ENCODE measurements at regions not wholly inside any gene's neighbourhood (a gene's known extent, or its start where the extent isn't known, plus 50 kb on each side); places are given as distances from the start of the nearest gene placed in this dataset.

GRCh38 chr1:55951291-55951690 lies 628.1 kb downstream of the PLPP3 start:
- no peaks in the 10 kb centered on the region for H3K79me2 ChIP-seq (ENCODE audit: control insufficient read depth in 1 of 2, insufficient read depth in 2 of 2, low read length in 2 of 2)
- H3K36me3 ChIP-seq (ENCODE audit: control insufficient read depth in 2 of 4, insufficient read depth in 4 of 4, low read length in 3 of 4): no peaks in the 10 kb centered on the region
- H3K4ac ChIP-seq (replicated peaks; ENCODE audit: insufficient read length, low read depth, low read length): no peak overlapping the region
- ChIA-PET POLR2A (ENCODE audit: partially characterized antibody) (no interaction called here), CTCF (ENCODE audit: partially characterized antibody) (no interaction called here)
- H2BK20ac ChIP-seq (ENCODE audit: low read length): no peak overlapping the region
- H4K5ac ChIP-seq (ENCODE audit: insufficient read length, low read depth, low read length): no peak overlapping the region
- H4K91ac ChIP-seq (replicated peaks; ENCODE audit: insufficient read length, low read length): no peak overlapping the region
- H3K9ac ChIP-seq (replicated peaks in 1 of 4; ENCODE audit: extremely low read depth in 1 of 4, low read depth in 3 of 4, low read length in 3 of 4): no peak overlapping the region
- 95% methylated on average over 3 of the region's 3 CpGs; no CpG with 5 or more reads in 1 of the 2 experiments for WGBS, 2 experiments (ENCODE audit: extremely low coverage in 1 of 2, insufficient coverage in 1 of 2, insufficient read length in 1 of 2, insufficient replicate concordance in 2 of 2, low coverage in 1 of 2, low lambda C conversion rate in 2 of 2, missing lambda C conversion rate in 1 of 2)
- no peak overlapping the region for H3K27ac ChIP-seq (ENCODE audit: low read depth, low read length)
- H4K20me1 ChIP-seq (replicated peaks in 1 of 2; ENCODE audit: control insufficient read depth in 1 of 2, insufficient read depth in 2 of 2, low read length in 2 of 2): no peaks in the 10 kb centered on the region
- TF ChIP-seq NANOG (IDR thresholded peaks at IDR 0.05; ENCODE audit: insufficient read depth, low read depth, low read length, poor library complexity, severe bottlenecking): no peak
- no peak for TF ChIP-seq RNF2 (IDR thresholded peaks at IDR 0.05; ENCODE audit: borderline replicate concordance, low read depth, low read length, missing control alignments, poor library complexity, severe bottlenecking)
- TF ChIP-seq TBP (IDR thresholded peaks at IDR 0.05; ENCODE audit: low read depth, low read length): no peak
- no peak for TF ChIP-seq CTBP2 (IDR thresholded peaks at IDR 0.05; ENCODE audit: borderline replicate concordance, insufficient read depth, insufficient read length, low read length)
- no peak for TF ChIP-seq KDM4A (IDR thresholded peaks at IDR 0.05; ENCODE audit: low read depth, low read length, severe bottlenecking)
- no peak for TF ChIP-seq TAF7 (optimal IDR thresholded peaks at IDR 0.05; ENCODE audit: borderline replicate concordance, low read depth, low read length)
- TF ChIP-seq ASH2L (IDR thresholded peaks at IDR 0.05; ENCODE audit: low read length): no peak
- TF ChIP-seq BRCA1 (IDR thresholded peaks at IDR 0.05; ENCODE audit: low read depth, low read length): no peak
- TF ChIP-seq SIX5 (IDR thresholded peaks at IDR 0.05; ENCODE audit: low read depth, low read length): no peak
- DNase-seq (ENCODE audit: low read depth in 1 of 2, low spot score in 2 of 2) (no peak), FAIRE-seq (no peak)
- H2BK5ac ChIP-seq (ENCODE audit: low read depth, low read length): no peak overlapping the region
- no peaks in the 10 kb centered on the region for H3K9me3 ChIP-seq (ENCODE audit: insufficient read depth in 2 of 2, low read depth in 1 of 2, low read length in 1 of 2)
- H3K23me2 ChIP-seq (ENCODE audit: low read depth, low read length): no peaks in the 10 kb centered on the region
- H3K18ac ChIP-seq (ENCODE audit: extremely low read depth, low read length): no peak overlapping the region
- no peak overlapping the region for H3K56ac ChIP-seq (replicated peaks; ENCODE audit: insufficient read length, low read depth, low read length)
- no peaks in the 10 kb centered on the region for H3K4me1 ChIP-seq (replicated peaks in 1 of 4; ENCODE audit: control insufficient read depth in 3 of 4, insufficient read depth in 4 of 4, low read length in 3 of 4)
- no peak overlapping the region for H2AK5ac ChIP-seq (ENCODE audit: low read depth, low read length)
- no peak overlapping the region for H2AFZ ChIP-seq (ENCODE audit: low read length)
- H3K4me3 ChIP-seq (ENCODE audit: extremely low read depth in 1 of 4, insufficient read depth in 2 of 4, low read depth in 3 of 4, low read length in 4 of 4): no peak overlapping the region
- H2BK15ac ChIP-seq (ENCODE audit: low read length): no peak overlapping the region
- H3K4me2 ChIP-seq (ENCODE audit: insufficient read depth in 1 of 2, low read depth in 2 of 2, low read length in 2 of 2): no peak overlapping the region
- no peak overlapping the region for H3K14ac ChIP-seq (ENCODE audit: insufficient read length)
- no peak overlapping the region for H2BK120ac ChIP-seq (replicated peaks; ENCODE audit: low read depth, low read length)
- no peak overlapping the region for H2BK12ac ChIP-seq (ENCODE audit: low read depth, low read length)
- no peak overlapping the region for H3K23ac ChIP-seq (ENCODE audit: insufficient read length)
- H4K8ac ChIP-seq (ENCODE audit: extremely low read depth, insufficient read depth, low read length): no peak overlapping the region
- H3K79me1 ChIP-seq (ENCODE audit: low read depth, low read length): no peaks in the 10 kb centered on the region
- no peaks in the 10 kb centered on the region for H3K27me3 ChIP-seq (replicated peaks in 1 of 4; ENCODE audit: control insufficient read depth in 3 of 4, extremely low read depth in 1 of 4, insufficient read depth in 3 of 4, low read length in 3 of 4)
